H9 (cell line): ENCODE measurements at regions not wholly inside any gene's neighbourhood (a gene's known extent, or its start where the extent isn't known, plus 50 kb on each side); places are given as distances from the start of the nearest gene placed in this dataset.

Source experiments
- DNase-seq: peaks from one replicate; pipeline ENCODE4 v3.0.0-alpha.2; 2017
- H2AFZ ChIP-seq: one replicate; pipeline ENCODE4 v1.6.1; 2013; ENCODE audit warnings: mild to moderate bottlenecking, low read length, control low read depth, moderate library complexity
- H2AK5ac ChIP-seq: 2 replicates; pipeline ENCODE4 v1.6.1; 2013; ENCODE audit warnings: low read length, control low read depth, mixed read lengths; ENCODE audit not compliant: insufficient read length
- H2BK120ac ChIP-seq: one replicate; pipeline ENCODE4 v1.6.1; 2013; ENCODE audit warnings: low read depth, mild to moderate bottlenecking, low read length, control low read depth, inconsistent platforms; ENCODE audit not compliant: poor library complexity, severe bottlenecking
- H2BK12ac ChIP-seq: 2 replicates; pipeline ENCODE4 v1.6.1; 2013; ENCODE audit warnings: low read length, control low read depth, mixed read lengths, low read depth; ENCODE audit not compliant: insufficient read length
- H2BK15ac ChIP-seq: 2 replicates; pipeline ENCODE4 v1.6.1; 2013; ENCODE audit warnings: low read depth, low read length, control low read depth
- H2BK20ac ChIP-seq: one replicate; pipeline ENCODE4 v1.6.1; 2013; ENCODE audit warnings: low read depth, mild to moderate bottlenecking, low read length, control low read depth, inconsistent platforms; ENCODE audit not compliant: poor library complexity, severe bottlenecking
- H2BK5ac ChIP-seq: 2 replicates; pipeline ENCODE4 v1.6.1; 2013; ENCODE audit warnings: low read length, control low read depth, mixed read lengths; ENCODE audit not compliant: insufficient read length
- H3K14ac ChIP-seq: 2 replicates; pipeline ENCODE4 v1.6.1; 2013; ENCODE audit warnings: low read length, control low read depth; ENCODE audit not compliant: insufficient read depth
- H3K18ac ChIP-seq: 2 replicates; pipeline ENCODE4 v1.6.1; 2013; ENCODE audit warnings: low read depth, mild to moderate bottlenecking, mixed read lengths, low read length, control low read depth; ENCODE audit not compliant: insufficient read length
- H3K23ac ChIP-seq: 2 replicates; pipeline ENCODE4 v1.6.1; 2013; ENCODE audit warnings: low read length, control low read depth, mixed read lengths, low read depth; ENCODE audit not compliant: insufficient read length
- H3K23me2 ChIP-seq: 2 replicates; pipeline ENCODE4 v1.6.1; 2013; ENCODE audit warnings: low read depth, mild to moderate bottlenecking, mixed read lengths, low read length, control low read depth; ENCODE audit not compliant: insufficient read length, poor library complexity, severe bottlenecking
- H3K27ac ChIP-seq: 2 replicates; pipeline ENCODE4 v1.5.1; 2013; ENCODE audit warnings: low read length, control low read depth, mixed read lengths, low read depth; ENCODE audit not compliant: insufficient read length
- H3K27me3 ChIP-seq: 2 replicates; pipeline ENCODE4 v1.6.1; 2013; ENCODE audit warnings: low read length, control low read depth, inconsistent platforms; ENCODE audit not compliant: insufficient read depth
- H3K4ac ChIP-seq: 2 replicates; pipeline ENCODE4 v1.6.1; 2013; ENCODE audit warnings: low read depth, mild to moderate bottlenecking, control low read depth, inconsistent platforms, low read length, moderate library complexity
- H3K4me1 ChIP-seq: 2 replicates; pipeline ENCODE4 v1.6.1; 2013; ENCODE audit warnings: low read length, control low read depth, inconsistent platforms; ENCODE audit not compliant: insufficient read depth
- H3K4me2 ChIP-seq: 2 replicates; pipeline ENCODE4 v1.6.1; 2013; ENCODE audit warnings: low read length, control low read depth, mixed read lengths; ENCODE audit not compliant: insufficient read length, insufficient read depth
- H3K56ac ChIP-seq: 2 replicates; pipeline ENCODE4 v1.6.1; 2013; ENCODE audit warnings: low read depth, mild to moderate bottlenecking, mixed read lengths, low read length, control low read depth; ENCODE audit not compliant: insufficient read length
- H3K79me1 ChIP-seq: 2 replicates; pipeline ENCODE4 v1.6.1; 2013; ENCODE audit warnings: low read depth, mild to moderate bottlenecking, moderate library complexity, low read length, control low read depth, inconsistent platforms; ENCODE audit not compliant: insufficient read depth, poor library complexity, severe bottlenecking
- H3K79me2 ChIP-seq: 2 replicates; pipeline ENCODE4 v1.6.1; 2013; ENCODE audit warnings: low read length, control low read depth, inconsistent platforms; ENCODE audit not compliant: insufficient read depth
- H3K9ac ChIP-seq: 2 replicates; pipeline ENCODE4 v1.6.1; 2013; ENCODE audit warnings: low read length, control low read depth, mixed read lengths; ENCODE audit not compliant: insufficient read length; ENCODE audit errors: extremely low read depth
- H3K9me3 ChIP-seq: one replicate; pipeline ENCODE4 v1.6.1; 2013; ENCODE audit warnings: low read depth, low read length, inconsistent platforms; ENCODE audit not compliant: control insufficient read depth
- H3T11ph ChIP-seq: one replicate; pipeline ENCODE4 v1.6.1; 2013; ENCODE audit warnings: mild to moderate bottlenecking, low read length, control low read depth, inconsistent platforms
- H4K20me1 ChIP-seq: one replicate; pipeline ENCODE4 v1.6.1; 2013; ENCODE audit not compliant: control insufficient read depth, insufficient read length, insufficient read depth
- H4K5ac ChIP-seq: 2 replicates; pipeline ENCODE4 v1.6.1; 2013; ENCODE audit warnings: low read depth, mild to moderate bottlenecking, mixed read lengths, low read length, control low read depth; ENCODE audit not compliant: insufficient read length
- H4K8ac ChIP-seq: replicated peaks from 2 replicates; pipeline ENCODE4 v1.6.1; 2013; ENCODE audit warnings: low read length, control low read depth, mixed read lengths, low read depth; ENCODE audit not compliant: insufficient read length
- H4K91ac ChIP-seq: 2 replicates; pipeline ENCODE4 v1.6.1; 2013; ENCODE audit warnings: low read depth, mild to moderate bottlenecking, moderate library complexity, mixed read lengths, low read length, control low read depth; ENCODE audit not compliant: insufficient read length
- H3K27ac Mint-ChIP-seq, 3 experiments: 2 replicates in 2 of 3; 3 replicates in 1 of 3; pipeline ENCODE4 v1.8.0; 2020 to 2021; ENCODE audit warnings: mixed read lengths in 3 of 3, mild to moderate bottlenecking in 1 of 3, moderate library complexity in 1 of 3
- H3K27me3 Mint-ChIP-seq: 2 replicates; pipeline ENCODE4 v1.8.0; 2021; ENCODE audit warnings: low read depth, mild to moderate bottlenecking, moderate library complexity, mixed read lengths
- H3K36me3 Mint-ChIP-seq, 3 experiments: 2 replicates in 2 of 3; 3 replicates in 1 of 3; pipeline ENCODE4 v1.8.0; 2020 to 2021; ENCODE audit warnings: low read depth in 3 of 3, mixed read lengths in 3 of 3; ENCODE audit not compliant: insufficient read depth in 1 of 3
- H3K4me1 Mint-ChIP-seq, 2 experiments: 2 replicates each; pipeline ENCODE4 v1.8.0; 2020; ENCODE audit warnings: mixed read lengths in 2 of 2
- H3K4me3 Mint-ChIP-seq, 2 experiments: 2 replicates in 1 of 2; 3 replicates in 1 of 2; pipeline ENCODE4 v1.8.0; 2020 to 2021; ENCODE audit warnings: mild to moderate bottlenecking in 2 of 2, mixed read lengths in 2 of 2, moderate library complexity in 1 of 2
- H3K9me3 Mint-ChIP-seq, 2 experiments: 2 replicates in 1 of 2; 3 replicates in 1 of 2; pipeline ENCODE4 v1.8.0; 2020; ENCODE audit warnings: mild to moderate bottlenecking in 2 of 2, mixed read lengths in 2 of 2, moderate library complexity in 1 of 2
- WGBS: extraction: QIAGEN DNeasy Blood & Tissue Kit; methylation state at CpG from one replicate; pipeline ENCODE4 v1.1.7; 2013; ENCODE audit warnings: missing lambda C conversion rate, low lambda C conversion rate, mixed read lengths; ENCODE audit not compliant: insufficient read length; ENCODE audit errors: extremely low coverage; 5-methylcytosine and 5-hydroxymethylcytosine counted together
- TF ChIP-seq, protein P1 (sequence below): fragments of 200-600 bp; sonication (generic); conservative IDR thresholded peaks from 3 replicates; pipeline ENCODE4 v1.8.0; 2021; ENCODE audit warnings: antibody characterized with exemption, mild to moderate bottlenecking

DNA sequence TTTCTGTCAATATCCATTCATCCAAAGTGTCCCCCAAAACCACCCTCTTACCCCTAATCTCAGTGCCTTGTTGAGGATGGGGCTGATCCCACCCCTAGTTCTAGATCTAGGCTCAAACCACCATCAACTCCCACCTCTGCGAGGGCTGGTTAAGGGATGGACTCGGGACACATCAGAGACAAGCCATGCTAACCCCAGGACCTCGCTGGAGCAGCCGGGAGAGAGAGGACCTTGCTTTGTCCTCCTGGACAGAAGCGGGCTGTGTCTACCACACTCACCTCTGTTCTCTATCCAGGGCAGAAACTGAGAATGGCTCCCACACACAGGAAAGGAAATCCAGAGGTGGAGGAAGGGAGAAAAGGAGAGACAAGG, 90.8 kb upstream of the UQCRFS1 start:
- Histone ChIP-seq H3K79me2 (no peaks in the 10 kb centered on the region), H4K20me1 (no peaks in the 10 kb centered on the region), H3K18ac (no peak overlapping the region), H4K91ac (no peak overlapping the region), H2AK5ac (no peak overlapping the region), H2BK15ac (no peak overlapping the region), H3K27me3 (no peaks in the 10 kb centered on the region), H3K9me3 (no peaks in the 10 kb centered on the region), H3K23ac (no peak overlapping the region), H3K4me1 (no peaks in the 10 kb centered on the region), H3K79me1 (no peaks in the 10 kb centered on the region), H2BK12ac (no peak overlapping the region), H3K27ac (no peak overlapping the region), H3K23me2 (no peaks in the 10 kb centered on the region), H4K8ac (no peak overlapping the region), H3T11ph (no peak overlapping the region), H2AFZ (no peak overlapping the region), H3K4me2 (no peak overlapping the region), H2BK5ac (no peak overlapping the region), H4K5ac (no peak overlapping the region), H2BK120ac (no peak overlapping the region), H2BK20ac (no peak overlapping the region), H3K14ac (no peak overlapping the region; the same call in 1 of the 2 replicates), H3K56ac (no peak overlapping the region), H3K9ac (no peak overlapping the region), H3K4ac (no peak overlapping the region)
- DNase-seq = no peak
- Mint-ChIP-seq H3K4me3 (no peak overlapping the region), H3K9me3 (no peaks in the 10 kb centered on the region), H3K4me1 (peaks cover 4% of the 10 kb centered on the region in 2 experiments; a peak in 3 of 4 replicates), H3K36me3 (no peaks in the 10 kb centered on the region), H3K27me3 (peaks cover 40% of the 10 kb centered on the region), H3K27ac (no peak overlapping the region)
- no CpG with 5 or more reads among the region's 5 CpGs for WGBS
- TF ChIP-seq, protein P1, sequence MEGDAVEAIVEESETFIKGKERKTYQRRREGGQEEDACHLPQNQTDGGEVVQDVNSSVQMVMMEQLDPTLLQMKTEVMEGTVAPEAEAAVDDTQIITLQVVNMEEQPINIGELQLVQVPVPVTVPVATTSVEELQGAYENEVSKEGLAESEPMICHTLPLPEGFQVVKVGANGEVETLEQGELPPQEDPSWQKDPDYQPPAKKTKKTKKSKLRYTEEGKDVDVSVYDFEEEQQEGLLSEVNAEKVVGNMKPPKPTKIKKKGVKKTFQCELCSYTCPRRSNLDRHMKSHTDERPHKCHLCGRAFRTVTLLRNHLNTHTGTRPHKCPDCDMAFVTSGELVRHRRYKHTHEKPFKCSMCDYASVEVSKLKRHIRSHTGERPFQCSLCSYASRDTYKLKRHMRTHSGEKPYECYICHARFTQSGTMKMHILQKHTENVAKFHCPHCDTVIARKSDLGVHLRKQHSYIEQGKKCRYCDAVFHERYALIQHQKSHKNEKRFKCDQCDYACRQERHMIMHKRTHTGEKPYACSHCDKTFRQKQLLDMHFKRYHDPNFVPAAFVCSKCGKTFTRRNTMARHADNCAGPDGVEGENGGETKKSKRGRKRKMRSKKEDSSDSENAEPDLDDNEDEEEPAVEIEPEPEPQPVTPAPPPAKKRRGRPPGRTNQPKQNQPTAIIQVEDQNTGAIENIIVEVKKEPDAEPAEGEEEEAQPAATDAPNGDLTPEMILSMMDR = no peak
